ENCODE measurements at regions not wholly inside any gene's neighbourhood (a gene's known extent, or its start where the extent isn't known, plus 50 kb on each side); places are given as distances from the start of the nearest gene placed in this dataset.
"Not testable (repeated sequence)": the region's sequence is repeated elsewhere in the genome, so short reads cannot be mapped to it uniquely, and the experiment has no call there.

DNA sequence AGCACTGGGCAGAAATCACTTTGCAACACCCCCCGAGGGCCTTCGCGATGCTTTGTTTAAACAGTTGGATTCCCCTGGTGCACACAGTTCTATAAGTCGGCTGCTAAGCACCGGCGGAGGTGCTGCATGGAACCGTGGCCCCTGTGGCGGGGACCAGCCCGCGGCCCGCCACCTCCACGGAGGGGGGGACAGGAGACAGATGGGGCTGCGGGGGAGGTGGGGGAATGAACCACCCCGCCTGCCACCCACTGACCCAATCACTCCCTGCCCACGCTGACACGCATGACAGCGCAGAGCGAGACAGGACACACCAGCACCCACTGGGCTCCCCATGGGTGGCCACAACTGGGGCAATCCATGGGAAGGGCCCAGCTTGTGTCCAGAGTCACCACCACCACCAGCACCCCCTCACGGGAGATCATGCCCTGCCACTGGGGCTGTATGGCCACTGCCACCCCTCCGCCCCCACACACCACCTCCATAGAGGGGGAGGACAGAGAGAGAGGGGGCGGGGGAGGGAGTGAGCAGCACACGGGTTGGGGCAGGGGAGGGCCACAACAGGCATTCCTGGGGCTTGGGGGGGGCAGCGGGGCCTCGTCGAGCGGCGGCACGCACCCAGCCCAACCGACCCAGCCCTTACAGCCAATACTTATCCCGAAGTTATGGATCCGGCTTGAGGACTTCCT, 118.3 kb upstream of the ANKRD30BL start:
- no peak for TF ChIP-seq EZH2phosphoT487 (IDR thresholded peaks at IDR 0.05; ENCODE audit: borderline replicate concordance)
- TF ChIP-seq, protein P1, sequence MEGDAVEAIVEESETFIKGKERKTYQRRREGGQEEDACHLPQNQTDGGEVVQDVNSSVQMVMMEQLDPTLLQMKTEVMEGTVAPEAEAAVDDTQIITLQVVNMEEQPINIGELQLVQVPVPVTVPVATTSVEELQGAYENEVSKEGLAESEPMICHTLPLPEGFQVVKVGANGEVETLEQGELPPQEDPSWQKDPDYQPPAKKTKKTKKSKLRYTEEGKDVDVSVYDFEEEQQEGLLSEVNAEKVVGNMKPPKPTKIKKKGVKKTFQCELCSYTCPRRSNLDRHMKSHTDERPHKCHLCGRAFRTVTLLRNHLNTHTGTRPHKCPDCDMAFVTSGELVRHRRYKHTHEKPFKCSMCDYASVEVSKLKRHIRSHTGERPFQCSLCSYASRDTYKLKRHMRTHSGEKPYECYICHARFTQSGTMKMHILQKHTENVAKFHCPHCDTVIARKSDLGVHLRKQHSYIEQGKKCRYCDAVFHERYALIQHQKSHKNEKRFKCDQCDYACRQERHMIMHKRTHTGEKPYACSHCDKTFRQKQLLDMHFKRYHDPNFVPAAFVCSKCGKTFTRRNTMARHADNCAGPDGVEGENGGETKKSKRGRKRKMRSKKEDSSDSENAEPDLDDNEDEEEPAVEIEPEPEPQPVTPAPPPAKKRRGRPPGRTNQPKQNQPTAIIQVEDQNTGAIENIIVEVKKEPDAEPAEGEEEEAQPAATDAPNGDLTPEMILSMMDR (conservative IDR thresholded peaks at IDR 0.05; ENCODE audit: low read length), result no peak
- H3K9ac ChIP-seq (ENCODE audit: low read depth, low read length, poor library complexity, severe bottlenecking), result no peak overlapping the region

DNA sequence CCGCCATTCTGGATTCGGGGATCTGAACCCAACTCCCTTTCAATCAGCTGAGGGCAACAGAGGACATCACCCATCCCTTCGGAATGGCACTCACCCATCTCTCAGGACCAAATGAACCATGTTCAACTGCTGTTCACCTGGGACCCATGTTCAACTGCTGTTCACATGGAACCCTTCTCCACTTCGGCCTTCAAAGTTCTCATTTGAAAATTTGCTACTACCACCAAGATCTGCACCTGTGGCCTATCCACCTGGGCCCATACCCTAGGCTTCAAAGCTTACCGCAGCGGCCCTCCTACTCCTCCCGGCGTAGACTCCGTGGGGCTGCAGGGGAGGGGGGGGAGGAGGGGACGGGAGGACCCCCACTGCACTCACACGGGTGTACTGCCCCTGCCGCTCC, 119.2 kb upstream of the ANKRD30BL start:
- no peak overlapping the region for H2AFZ ChIP-seq (ENCODE audit: low read length)
- H3K4me1 ChIP-seq (ENCODE audit: insufficient read depth, low read length, poor library complexity, severe bottlenecking), result no peaks in the 10 kb centered on the region
- no peaks in the 10 kb centered on the region for H3K36me3 ChIP-seq (ENCODE audit: insufficient read depth, low read length)
- H3K79me2 ChIP-seq (ENCODE audit: insufficient read depth, low read length), result no peaks in the 10 kb centered on the region
- no peak for TF ChIP-seq EZH2phosphoT487 (IDR thresholded peaks at IDR 0.05; ENCODE audit: borderline replicate concordance)
- TF ChIP-seq, protein P1 (conservative IDR thresholded peaks at IDR 0.05; ENCODE audit: low read length), result no peak
- no peaks in the 10 kb centered on the region for H3K9me2 ChIP-seq (replicated peaks; ENCODE audit: low read depth, low read length)
- H3K9me3 ChIP-seq (ENCODE audit: insufficient read depth, low read depth, low read length), result no peaks in the 10 kb centered on the region
- H3K9ac ChIP-seq (ENCODE audit: low read depth, low read length, poor library complexity, severe bottlenecking), result no peak overlapping the region
- H3K4me3 ChIP-seq (ENCODE audit: low read length, poor library complexity, severe bottlenecking), result no peak overlapping the region
- no peaks in the 10 kb centered on the region for H4K20me1 ChIP-seq (ENCODE audit: insufficient read depth, low read length, poor library complexity, severe bottlenecking)
- H3K4me2 ChIP-seq (ENCODE audit: low read depth, low read length, poor library complexity, severe bottlenecking), result no peak overlapping the region
- H3K27me3 ChIP-seq (ENCODE audit: insufficient read depth, low read length, poor library complexity, severe bottlenecking), result no peaks in the 10 kb centered on the region
- no peaks in the 10 kb centered on the region for H3F3A ChIP-seq (ENCODE audit: low read depth)

More for the DNA sequence above, 118.3 kb upstream of the ANKRD30BL start:
- Histone ChIP-seq H3F3A (ENCODE audit: low read depth) (no peaks in the 10 kb centered on the region), H3K4me2 (ENCODE audit: low read depth, low read length, poor library complexity, severe bottlenecking) (no peak overlapping the region), H3K79me2 (ENCODE audit: insufficient read depth, low read length) (no peaks in the 10 kb centered on the region), H3K9me2 (replicated peaks; ENCODE audit: low read depth, low read length) (no peaks in the 10 kb centered on the region), H4K20me1 (ENCODE audit: insufficient read depth, low read length, poor library complexity, severe bottlenecking) (no peaks in the 10 kb centered on the region), H3K27me3 (ENCODE audit: insufficient read depth, low read length, poor library complexity, severe bottlenecking) (no peaks in the 10 kb centered on the region), H2AFZ (ENCODE audit: low read length) (no peak overlapping the region), H3K36me3 (ENCODE audit: insufficient read depth, low read length) (no peaks in the 10 kb centered on the region), H3K9me3 (ENCODE audit: insufficient read depth, low read depth, low read length) (no peaks in the 10 kb centered on the region), H3K4me1 (ENCODE audit: insufficient read depth, low read length, poor library complexity, severe bottlenecking) (no peaks in the 10 kb centered on the region), H3K4me3 (ENCODE audit: low read length, poor library complexity, severe bottlenecking) (no peak overlapping the region)

DNA sequence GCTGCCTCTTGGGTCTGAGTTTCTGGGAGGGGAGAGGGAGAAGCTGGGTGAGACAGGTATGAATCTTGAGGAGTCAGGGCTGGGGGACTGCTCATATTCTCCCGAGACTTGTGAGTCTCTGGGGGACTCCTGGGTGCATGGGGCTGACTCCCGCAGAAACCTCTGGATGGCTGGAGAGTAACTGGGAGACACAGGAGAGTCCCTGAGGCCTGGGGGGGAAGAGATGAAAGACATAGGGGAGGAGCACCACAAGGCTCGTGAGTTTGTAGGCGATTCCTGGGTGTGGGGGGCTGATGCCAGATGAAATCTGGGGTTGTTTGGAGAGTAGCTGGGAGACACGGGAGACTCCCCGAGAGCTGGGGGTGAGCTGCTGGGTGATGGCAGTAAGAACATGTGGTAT, 120.4 kb upstream of the ANKRD30BL start:
- H3K4me3 ChIP-seq (ENCODE audit: low read length, poor library complexity, severe bottlenecking); H3K4me2 ChIP-seq (ENCODE audit: low read depth, low read length, poor library complexity, severe bottlenecking); H3K27me3 ChIP-seq (ENCODE audit: insufficient read depth, low read length, poor library complexity, severe bottlenecking); H2AFZ ChIP-seq (ENCODE audit: low read length); H4K20me1 ChIP-seq (ENCODE audit: insufficient read depth, low read length, poor library complexity, severe bottlenecking); H3K36me3 ChIP-seq (ENCODE audit: insufficient read depth, low read length); H3K9ac ChIP-seq (ENCODE audit: low read depth, low read length, poor library complexity, severe bottlenecking); H3K9me2 ChIP-seq (replicated peaks; ENCODE audit: low read depth, low read length); H3K4me1 ChIP-seq (ENCODE audit: insufficient read depth, low read length, poor library complexity, severe bottlenecking); H3F3A ChIP-seq (ENCODE audit: low read depth); H3K79me2 ChIP-seq (ENCODE audit: insufficient read depth, low read length); H3K9me3 ChIP-seq (ENCODE audit: insufficient read depth, low read depth, low read length): not testable (repeated sequence)

DNA sequence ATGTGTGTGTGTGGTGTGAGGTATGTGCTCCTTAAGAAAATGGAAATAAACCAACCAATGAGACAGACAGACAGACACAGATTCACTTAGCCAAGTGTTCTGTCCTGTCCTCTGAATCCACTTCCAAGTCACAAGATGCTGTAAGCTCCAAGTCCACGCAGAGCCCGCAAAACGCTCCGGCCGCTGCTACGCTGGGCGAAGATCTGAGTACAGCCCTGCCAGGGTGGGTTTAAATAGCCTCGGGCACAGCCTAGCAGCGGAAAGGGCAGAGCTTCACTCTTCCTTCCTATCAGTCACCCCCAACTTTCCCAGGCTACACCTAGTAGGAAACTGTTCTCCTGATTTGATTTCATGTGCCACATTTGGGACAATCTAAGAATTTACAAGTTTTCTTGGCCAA, 121.2 kb upstream of the ANKRD30BL start:
- H3K4me3 ChIP-seq (ENCODE audit: low read length, poor library complexity, severe bottlenecking), result no peak overlapping the region
- no peaks in the 10 kb centered on the region for H4K20me1 ChIP-seq (ENCODE audit: insufficient read depth, low read length, poor library complexity, severe bottlenecking)
- no peak overlapping the region for H3K9ac ChIP-seq (ENCODE audit: low read depth, low read length, poor library complexity, severe bottlenecking)
- H3K9me2 ChIP-seq (replicated peaks; ENCODE audit: low read depth, low read length), result no peaks in the 10 kb centered on the region
- TF ChIP-seq, protein P1 (conservative IDR thresholded peaks at IDR 0.05; ENCODE audit: low read length), result no peak
- no peak for TF ChIP-seq EZH2phosphoT487 (IDR thresholded peaks at IDR 0.05; ENCODE audit: borderline replicate concordance)
- H3K27me3 ChIP-seq (ENCODE audit: insufficient read depth, low read length, poor library complexity, severe bottlenecking), result no peaks in the 10 kb centered on the region
- H3K9me3 ChIP-seq (ENCODE audit: insufficient read depth, low read depth, low read length), result no peaks in the 10 kb centered on the region
- H3K4me1 ChIP-seq (ENCODE audit: insufficient read depth, low read length, poor library complexity, severe bottlenecking), result no peaks in the 10 kb centered on the region
- no peaks in the 10 kb centered on the region for H3F3A ChIP-seq (ENCODE audit: low read depth)
- H3K36me3 ChIP-seq (ENCODE audit: insufficient read depth, low read length), result no peaks in the 10 kb centered on the region
- H3K4me2 ChIP-seq (ENCODE audit: low read depth, low read length, poor library complexity, severe bottlenecking), result no peak overlapping the region
- H2AFZ ChIP-seq (ENCODE audit: low read length), result no peak overlapping the region
- H3K79me2 ChIP-seq (ENCODE audit: insufficient read depth, low read length), result no peaks in the 10 kb centered on the region

DNA sequence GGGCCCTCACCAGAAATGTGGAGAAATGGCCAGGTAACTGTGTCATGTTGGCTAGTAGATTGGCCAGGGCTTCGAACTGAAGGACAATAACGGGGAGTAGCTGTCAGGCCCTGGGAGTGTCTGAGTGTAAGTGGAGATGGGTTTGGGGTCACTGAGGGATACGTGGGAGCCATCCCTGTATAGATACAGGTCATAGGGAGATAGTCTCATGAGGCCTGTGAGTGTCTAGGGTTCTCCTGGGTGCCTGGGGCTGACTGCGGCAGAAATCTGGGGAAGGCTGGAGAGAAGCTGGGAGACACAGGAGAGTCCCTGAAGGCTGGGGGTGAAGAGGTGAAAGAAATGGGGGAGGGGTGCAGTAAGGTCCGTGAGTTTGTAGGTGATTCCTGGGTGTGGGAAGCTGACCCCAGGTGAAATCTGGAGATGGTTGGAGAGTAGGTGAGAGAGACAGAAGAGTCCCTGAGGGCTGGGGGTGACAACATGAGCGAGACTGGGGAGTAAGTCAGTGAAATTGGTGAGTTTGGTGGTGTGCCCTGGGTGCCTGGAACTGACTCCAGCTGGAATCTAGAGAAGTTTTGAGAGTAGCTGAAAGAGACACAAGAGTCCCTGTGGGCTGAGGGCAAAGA, 124.6 kb upstream of the ANKRD30BL start:
- H3K9ac ChIP-seq (ENCODE audit: low read depth, low read length, poor library complexity, severe bottlenecking); H2AFZ ChIP-seq (ENCODE audit: low read length); H3K27me3 ChIP-seq (ENCODE audit: insufficient read depth, low read length, poor library complexity, severe bottlenecking); H4K20me1 ChIP-seq (ENCODE audit: insufficient read depth, low read length, poor library complexity, severe bottlenecking); H3K36me3 ChIP-seq (ENCODE audit: insufficient read depth, low read length); H3K9me2 ChIP-seq (replicated peaks; ENCODE audit: low read depth, low read length); H3K4me3 ChIP-seq (ENCODE audit: low read length, poor library complexity, severe bottlenecking); H3K4me1 ChIP-seq (ENCODE audit: insufficient read depth, low read length, poor library complexity, severe bottlenecking); H3F3A ChIP-seq (ENCODE audit: low read depth); H3K9me3 ChIP-seq (ENCODE audit: insufficient read depth, low read depth, low read length); H3K79me2 ChIP-seq (ENCODE audit: insufficient read depth, low read length); H3K4me2 ChIP-seq (ENCODE audit: low read depth, low read length, poor library complexity, severe bottlenecking): not testable (repeated sequence)

Data from Loucy (cell line).